ENCODE measurements at regions not wholly inside any gene's neighbourhood (a gene's known extent, or its start where the extent isn't known, plus 50 kb on each side); places are given as distances from the start of the nearest gene placed in this dataset.

- ChIA-PET CTCF (interaction anchor here (0.8 to 4.2 kb wide), 20 partner anchors 9 to 389 kb away, joined by 3 to 47 read pairs (median 5); no protein-coding TSS in a partner anchor), POLR2A (no interaction called here)
- Mint-ChIP-seq H3K27me3 (peaks cover 9% of the 10 kb centered on the region), H3K4me1 (ENCODE audit: low read depth) (peaks cover 2% of the 10 kb centered on the region), H3K4me3 (no peak overlapping the region), H3K9me3 (no peaks in the 10 kb centered on the region), H3K36me3 (ENCODE audit: low read depth) (no peaks in the 10 kb centered on the region), H3K27ac (no peak overlapping the region)
- intact Hi-C loops (cut with micrococcal nuclease): loop anchor here (5.0 kb wide), 1 partner anchor 371 kb away; no protein-coding TSS in a partner anchor
- DNase-seq (peak; percentile 26), ATAC-seq (peak; percentile 61)
- peak; percentile 72 for TF ChIP-seq CTCF (IDR thresholded peaks at IDR 0.05)
Measured at GRCh38 chr1:172826096-172826741, 167.3 kb downstream of the FASLG start.

GRCh38 chr1:172827301-172827700, 168.4 kb downstream of the FASLG start:
- POLR2A ChIA-PET: no interaction called here
- intact Hi-C loops (cut with micrococcal nuclease): loop anchor here (5.0 kb wide), 1 partner anchor 370 kb away; no protein-coding TSS in a partner anchor
- H3K9me3 Mint-ChIP-seq: no peaks in the 10 kb centered on the region
- DNase-seq: no peak
- H3K36me3 Mint-ChIP-seq (ENCODE audit: low read depth): no peaks in the 10 kb centered on the region
- H3K4me1 Mint-ChIP-seq (ENCODE audit: low read depth): peaks cover 6% of the 10 kb centered on the region
- CTCF ChIA-PET: interaction anchor here (0.6 to 4.2 kb wide), 14 partner anchors 10 to 376 kb away, joined by 3 to 47 read pairs (median 4); no protein-coding TSS in a partner anchor
- no peak overlapping the region for H3K27ac Mint-ChIP-seq
- ATAC-seq: no peak
- no peak overlapping the region for H3K4me3 Mint-ChIP-seq
- H3K27me3 Mint-ChIP-seq: peaks cover 8% of the 10 kb centered on the region
- TF ChIP-seq CTCF (IDR thresholded peaks at IDR 0.05): no peak

- H3K27me3 Mint-ChIP-seq: peaks cover 7% of the 10 kb centered on the region
- intact Hi-C loops (cut with micrococcal nuclease): loop anchor here (5.0 kb wide), 1 partner anchor 369 kb away; no protein-coding TSS in a partner anchor
- POLR2A ChIA-PET: no interaction called here
- no peaks in the 10 kb centered on the region for H3K9me3 Mint-ChIP-seq
- H3K36me3 Mint-ChIP-seq (ENCODE audit: low read depth): no peaks in the 10 kb centered on the region
- peaks cover 9% of the 10 kb centered on the region for H3K4me1 Mint-ChIP-seq (ENCODE audit: low read depth)
- TF ChIP-seq CTCF (IDR thresholded peaks at IDR 0.05): no peak
- CTCF ChIA-PET: interaction anchor here (0.6 to 4.2 kb wide), 9 partner anchors 12 to 375 kb away, joined by 3 to 47 read pairs (median 3); no protein-coding TSS in a partner anchor
- ATAC-seq: peak; percentile 60
- DNase-seq: peak; percentile 21
- no peak overlapping the region for H3K27ac Mint-ChIP-seq
- no peak overlapping the region for H3K4me3 Mint-ChIP-seq
Measured at GRCh38 chr1:172827841-172828240, 168.9 kb downstream of the FASLG start.

- Mint-ChIP-seq H3K27me3 (peaks cover 14% of the 10 kb centered on the region), H3K36me3 (ENCODE audit: low read depth) (no peaks in the 10 kb centered on the region), H3K4me1 (ENCODE audit: low read depth) (peaks cover 19% of the 10 kb centered on the region), H3K4me3 (no peak overlapping the region), H3K27ac (no peak overlapping the region), H3K9me3 (no peaks in the 10 kb centered on the region)
- DNase-seq (peak; percentile 31), ATAC-seq (peak; percentile 37)
- TF ChIP-seq CTCF (IDR thresholded peaks at IDR 0.05): no peak
- ChIA-PET POLR2A (no interaction called here), CTCF (no interaction called here)
- intact Hi-C loops (cut with micrococcal nuclease): no loop called here
Measured at GRCh38 chr1:172832006-172832725, 173.3 kb downstream of the FASLG start.

- DNase-seq: no peak
- H3K27me3 Mint-ChIP-seq: peaks cover 14% of the 10 kb centered on the region
- ChIA-PET CTCF (interaction anchor here (0.7 to 2.1 kb wide), 3 partner anchors 8 to 260 kb away, joined by 3 to 6 read pairs (median 3); no protein-coding TSS in a partner anchor), POLR2A (no interaction called here)
- no peaks in the 10 kb centered on the region for H3K9me3 Mint-ChIP-seq
- intact Hi-C loops (cut with micrococcal nuclease): no loop called here
- no peak for ATAC-seq
- no peak overlapping the region for H3K27ac Mint-ChIP-seq
- H3K4me3 Mint-ChIP-seq: no peak overlapping the region
- no peak for TF ChIP-seq CTCF (IDR thresholded peaks at IDR 0.05)
- H3K4me1 Mint-ChIP-seq (ENCODE audit: low read depth): peaks cover 37% of the 10 kb centered on the region
- no peaks in the 10 kb centered on the region for H3K36me3 Mint-ChIP-seq (ENCODE audit: low read depth)
Measured at GRCh38 chr1:172833954-172834353, 175.1 kb downstream of the FASLG start.
